GM21529 (cell line): ENCODE measurements at regions not wholly inside any gene's neighbourhood (a gene's known extent, or its start where the extent isn't known, plus 50 kb on each side); places are given as distances from the start of the nearest gene placed in this dataset.
"Not testable (repeated sequence)": the region's sequence is repeated elsewhere in the genome, so short reads cannot be mapped to it uniquely, and the experiment has no call there.

Experiments used
- ATAC-seq: cut with Tn5 transposase; IDR thresholded peaks from one replicate; pipeline ENCODE4 v1.9.1; 2021; ENCODE audit not compliant: unreplicated experiment

- not testable (repeated sequence) for ATAC-seq
These were observed 797.6 kb downstream of the TMEM121 start for GRCh38 chr14:106323970-106324369.

- no peak for ATAC-seq
These were observed 800.9 kb downstream of the TMEM121 start for GRCh38 chr14:106327234-106327633.

- ATAC-seq, result not testable (repeated sequence)
These were observed 801.4 kb downstream of the TMEM121 start for GRCh38 chr14:106327702-106328353.

- ATAC-seq, result not testable (repeated sequence)
These were observed 802.9 kb downstream of the TMEM121 start for GRCh38 chr14:106329243-106329642.

- not testable (repeated sequence) for ATAC-seq
These were observed 803.8 kb downstream of the TMEM121 start for GRCh38 chr14:106329987-106330774.

GRCh38 chr14:106334428-106335109 lies 808.2 kb downstream of the TMEM121 start:
- not testable (repeated sequence) for ATAC-seq

- ATAC-seq, result not testable (repeated sequence)
These were observed 808.7 kb downstream of the TMEM121 start for GRCh38 chr14:106335110-106335429.

GRCh38 chr14:106338775-106339174 lies 812.4 kb downstream of the TMEM121 start:
- ATAC-seq, result not testable (repeated sequence)

- ATAC-seq, result not testable (repeated sequence)
These were observed 814.3 kb downstream of the TMEM121 start for GRCh38 chr14:106340658-106341057.

- not testable (repeated sequence) for ATAC-seq
These were observed 814.8 kb downstream of the TMEM121 start for GRCh38 chr14:106341161-106341560.

GRCh38 chr14:106343626-106344025 lies 817.2 kb downstream of the TMEM121 start:
- no peak for ATAC-seq

- ATAC-seq, result not testable (repeated sequence)
These were observed 817.8 kb downstream of the TMEM121 start for GRCh38 chr14:106344065-106344614.

- not testable (repeated sequence) for ATAC-seq
These were observed 818.6 kb downstream of the TMEM121 start for GRCh38 chr14:106344791-106345479.

- no peak for ATAC-seq
These were observed 819.7 kb downstream of the TMEM121 start for GRCh38 chr14:106346084-106346483.

GRCh38 chr14:106346534-106347290 lies 820.3 kb downstream of the TMEM121 start:
- no peak for ATAC-seq

GRCh38 chr14:106347291-106347778 lies 821.0 kb downstream of the TMEM121 start:
- no peak for ATAC-seq

- ATAC-seq, result no peak
These were observed 821.7 kb downstream of the TMEM121 start for GRCh38 chr14:106347890-106348755.

- ATAC-seq, result not testable (repeated sequence)
These were observed 822.6 kb downstream of the TMEM121 start for GRCh38 chr14:106348873-106349540.
